Stimulated activated CD4-positive, alpha-beta T cell treated with anti-CD3 and anti-CD28 coated beads, Interleukin-2, amount 100 ng/mL, for 24 hours (primary cell): ENCODE measurements at regions not wholly inside any gene's neighbourhood (a gene's known extent, or its start where the extent isn't known, plus 50 kb on each side); places are given as distances from the start of the nearest gene placed in this dataset.
"Not testable (repeated sequence)": the region's sequence is repeated elsewhere in the genome, so short reads cannot be mapped to it uniquely, and the experiment has no call there.

ENCODE experiments used
- DNase-seq, 2 donors: peaks; one replicate each; pipeline ENCODE4 v3.0.0-alpha.2; 2020

- no peak for DNase-seq
Observed at GRCh38 chr2:167675906-167676305, 571.5 kb downstream of the STK39 start.

GRCh38 chr2:167670588-167670987, 576.8 kb downstream of the STK39 start:
- DNase-seq = no peak

- DNase-seq = no peak
Observed at GRCh38 chr2:167653131-167653530, 594.3 kb downstream of the STK39 start.

GRCh38 chr2:167652401-167652800, 595.0 kb downstream of the STK39 start:
- no peak for DNase-seq

- no peak for DNase-seq
Observed at GRCh38 chr2:167651406-167652151, 595.8 kb downstream of the STK39 start.

GRCh38 chr2:167646557-167646956, 600.8 kb downstream of the STK39 start:
- no peak for DNase-seq

- no peak for DNase-seq
Observed at GRCh38 chr2:167640096-167640495, 607.3 kb downstream of the STK39 start.

GRCh38 chr2:167637741-167638140, 609.7 kb downstream of the STK39 start:
- no peak for DNase-seq

- not testable (repeated sequence) for DNase-seq
Observed at GRCh38 chr2:167632271-167632670, 615.1 kb downstream of the STK39 start.

- DNase-seq = no peak
Observed at GRCh38 chr2:167626961-167627360, 620.4 kb downstream of the STK39 start.

GRCh38 chr2:167626301-167626700, 621.1 kb downstream of the STK39 start:
- DNase-seq = no peak

- DNase-seq = no peak
Observed at GRCh38 chr2:167616997-167617396, 630.4 kb downstream of the STK39 start.

GRCh38 chr2:167613471-167613870, 633.9 kb downstream of the STK39 start:
- DNase-seq = no peak

GRCh38 chr2:167608487-167608886, 638.9 kb downstream of the STK39 start:
- DNase-seq = no peak

- no peak for DNase-seq
Observed at GRCh38 chr2:167607731-167608130, 639.7 kb downstream of the STK39 start.

- no peak for DNase-seq
Observed at GRCh38 chr2:167607211-167607610, 640.2 kb downstream of the STK39 start.

GRCh38 chr2:167602122-167602521, 645.3 kb downstream of the STK39 start:
- no peak for DNase-seq

- no peak for DNase-seq
Observed at GRCh38 chr2:167599219-167599618, 648.2 kb downstream of the STK39 start.

- no peak for DNase-seq
Observed at GRCh38 chr2:167595839-167596471, 651.4 kb downstream of the STK39 start.

- DNase-seq = no peak
Observed at GRCh38 chr2:167595021-167595420, 652.4 kb downstream of the STK39 start.

GRCh38 chr2:167592441-167592840, 655.0 kb downstream of the STK39 start:
- no peak for DNase-seq

GRCh38 chr2:167582619-167583018, 664.8 kb downstream of the STK39 start:
- no peak for DNase-seq

- DNase-seq = no peak
Observed at GRCh38 chr2:167581961-167582574, 665.3 kb downstream of the STK39 start.

GRCh38 chr2:167579826-167580225, 667.6 kb downstream of the STK39 start:
- DNase-seq = no peak
